ENCODE measurements at regions not wholly inside any gene's neighbourhood (a gene's known extent, or its start where the extent isn't known, plus 50 kb on each side); places are given as distances from the start of the nearest gene placed in this dataset.

DNA sequence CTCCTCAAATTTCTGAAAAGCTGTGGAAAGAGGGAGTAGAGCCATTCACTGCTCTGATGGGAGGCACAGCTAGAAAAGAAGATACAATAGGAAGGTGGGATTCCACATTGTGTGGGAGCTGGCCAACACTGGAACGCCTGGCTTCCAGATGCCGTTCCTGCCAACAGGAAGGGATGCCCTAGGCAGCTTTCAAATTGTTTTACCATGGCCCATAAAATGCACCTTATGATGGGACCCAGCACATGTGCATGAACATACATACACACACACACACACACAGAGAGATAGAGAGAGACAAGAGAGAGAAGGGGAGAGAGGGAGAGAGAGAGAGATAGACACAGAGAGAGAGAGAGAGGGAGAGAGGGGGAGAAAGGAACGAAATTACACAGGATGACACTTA lies 86.1 kb upstream of the BZW1 start:
- Histone ChIP-seq H2BK120ac (ENCODE audit: low read depth, low read length) (no peak overlapping the region), H3K18ac (ENCODE audit: low read length) (no peak overlapping the region), H3K36me3 (ENCODE audit: control insufficient read depth, insufficient read depth, low read length) (no peaks in the 10 kb centered on the region), H3K56ac (ENCODE audit: low read length) (no peak overlapping the region), H3K23ac (ENCODE audit: low read length) (no peak overlapping the region), H3K4me1 (ENCODE audit: control insufficient read depth, low read depth, low read length) (no peaks in the 10 kb centered on the region), H2AK5ac (ENCODE audit: low read length) (no peak overlapping the region), H4K8ac (ENCODE audit: low read depth, low read length) (no peak overlapping the region), H3K27me3 (ENCODE audit: insufficient read depth, low read length, poor library complexity) (no peaks in the 10 kb centered on the region), H3K9ac (ENCODE audit: low read length) (no peak overlapping the region), H3K79me2 (ENCODE audit: control insufficient read depth, insufficient read depth, low read length) (no peaks in the 10 kb centered on the region), H3K4me2 (ENCODE audit: low read length) (no peak overlapping the region), H3K27ac (ENCODE audit: low read depth, low read length) (no peak overlapping the region), H3K4me3 (ENCODE audit: low read length) (no peak overlapping the region), H3K79me1 (ENCODE audit: low read length) (no peaks in the 10 kb centered on the region), H4K5ac (ENCODE audit: low read length) (no peak overlapping the region), H2BK5ac (ENCODE audit: low read length) (no peak overlapping the region), H3K4ac (ENCODE audit: low read depth, low read length) (no peak overlapping the region), H2BK15ac (replicated peaks; ENCODE audit: low read depth) (no peak overlapping the region)
- no CpG with 5 or more reads among the region's 3 CpGs for WGBS (ENCODE audit: extremely low coverage, insufficient coverage, low lambda C conversion rate)
- DNase-seq: no peak

- H3K56ac ChIP-seq (ENCODE audit: low read length): no peak overlapping the region
- H3K9ac ChIP-seq (ENCODE audit: low read length): no peak overlapping the region
- no peak overlapping the region for H2BK5ac ChIP-seq (ENCODE audit: low read length)
- no CpG with 5 or more reads among the region's 1 CpG for WGBS (ENCODE audit: extremely low coverage, insufficient coverage, low lambda C conversion rate)
- H3K23ac ChIP-seq (ENCODE audit: low read length): no peak overlapping the region
- H2BK120ac ChIP-seq (ENCODE audit: low read depth, low read length): no peak overlapping the region
- H3K4ac ChIP-seq (ENCODE audit: low read depth, low read length): no peak overlapping the region
- H4K8ac ChIP-seq (ENCODE audit: low read depth, low read length): no peak overlapping the region
- H3K18ac ChIP-seq (ENCODE audit: low read length): no peak overlapping the region
- H3K27ac ChIP-seq (ENCODE audit: low read depth, low read length): no peak overlapping the region
- no peak overlapping the region for H2AK5ac ChIP-seq (ENCODE audit: low read length)
- no peak overlapping the region for H4K5ac ChIP-seq (ENCODE audit: low read length)
- H3K36me3 ChIP-seq (ENCODE audit: control insufficient read depth, insufficient read depth, low read length): no peaks in the 10 kb centered on the region
- no peak overlapping the region for H3K4me2 ChIP-seq (ENCODE audit: low read length)
- no peak for DNase-seq
- no peaks in the 10 kb centered on the region for H3K79me2 ChIP-seq (ENCODE audit: control insufficient read depth, insufficient read depth, low read length)
- no peaks in the 10 kb centered on the region for H3K79me1 ChIP-seq (ENCODE audit: low read length)
- no peaks in the 10 kb centered on the region for H3K27me3 ChIP-seq (ENCODE audit: insufficient read depth, low read length, poor library complexity)
- no peaks in the 10 kb centered on the region for H3K4me1 ChIP-seq (ENCODE audit: control insufficient read depth, low read depth, low read length)
- no peak overlapping the region for H2BK15ac ChIP-seq (replicated peaks; ENCODE audit: low read depth)
- H3K4me3 ChIP-seq (ENCODE audit: low read length): no peak overlapping the region
These were observed 83.1 kb upstream of the BZW1 start for GRCh38 chr2:200728630-200729029.

DNA sequence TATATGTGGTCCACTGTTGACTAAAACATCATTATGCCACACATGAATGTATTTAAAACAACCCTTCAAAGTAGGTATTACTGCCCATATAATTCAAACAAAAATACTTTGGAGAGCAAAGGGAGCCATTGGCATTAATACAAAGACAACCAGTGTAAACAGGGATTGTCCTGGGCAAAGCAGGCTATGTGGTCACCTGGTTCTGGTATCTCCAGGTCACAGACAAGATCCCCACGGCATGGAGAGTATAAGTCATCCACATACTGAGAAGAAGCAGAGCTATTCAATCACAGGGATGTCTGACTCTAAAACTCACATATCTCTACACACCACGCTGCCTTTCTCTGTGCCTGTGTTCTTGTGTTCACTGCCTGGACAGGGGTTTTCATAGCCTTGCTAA lies 81.4 kb upstream of the BZW1 start:
- H3K4me1 ChIP-seq (ENCODE audit: control insufficient read depth, low read depth, low read length): no peaks in the 10 kb centered on the region
- no peak overlapping the region for H3K27ac ChIP-seq (ENCODE audit: low read depth, low read length)
- no peaks in the 10 kb centered on the region for H3K79me1 ChIP-seq (ENCODE audit: low read length)

GRCh38 chr2:200730960-200731359 lies 80.8 kb upstream of the BZW1 start:
- Histone ChIP-seq H3K79me2 (ENCODE audit: control insufficient read depth, insufficient read depth, low read length) (no peaks in the 10 kb centered on the region), H3K56ac (ENCODE audit: low read length) (no peak overlapping the region), H3K9ac (ENCODE audit: low read length) (no peak overlapping the region), H3K23ac (ENCODE audit: low read length) (no peak overlapping the region), H3K79me1 (ENCODE audit: low read length) (no peaks in the 10 kb centered on the region), H3K27ac (ENCODE audit: low read depth, low read length) (no peak overlapping the region), H3K18ac (ENCODE audit: low read length) (no peak overlapping the region), H4K5ac (ENCODE audit: low read length) (no peak overlapping the region), H3K4me3 (ENCODE audit: low read length) (no peak overlapping the region), H3K4me2 (ENCODE audit: low read length) (no peak overlapping the region), H3K27me3 (ENCODE audit: insufficient read depth, low read length, poor library complexity) (no peaks in the 10 kb centered on the region), H2BK120ac (ENCODE audit: low read depth, low read length) (no peak overlapping the region), H2BK15ac (replicated peaks; ENCODE audit: low read depth) (no peak overlapping the region), H3K4ac (ENCODE audit: low read depth, low read length) (no peak overlapping the region), H2AK5ac (ENCODE audit: low read length) (no peak overlapping the region), H3K4me1 (ENCODE audit: control insufficient read depth, low read depth, low read length) (no peaks in the 10 kb centered on the region), H2BK5ac (ENCODE audit: low read length) (no peak overlapping the region), H3K36me3 (ENCODE audit: control insufficient read depth, insufficient read depth, low read length) (no peaks in the 10 kb centered on the region), H4K8ac (ENCODE audit: low read depth, low read length) (no peak overlapping the region)
- DNase-seq: no peak
- WGBS (ENCODE audit: extremely low coverage, insufficient coverage, low lambda C conversion rate): no CpG with 5 or more reads among the region's 3 CpGs

More for the DNA sequence above, 81.4 kb upstream of the BZW1 start:
- Histone ChIP-seq H3K23ac (ENCODE audit: low read length) (no peak overlapping the region), H3K4ac (ENCODE audit: low read depth, low read length) (no peak overlapping the region), H4K5ac (ENCODE audit: low read length) (no peak overlapping the region), H2BK15ac (replicated peaks; ENCODE audit: low read depth) (no peak overlapping the region), H2AK5ac (ENCODE audit: low read length) (no peak overlapping the region), H3K4me3 (ENCODE audit: low read length) (no peak overlapping the region), H2BK120ac (ENCODE audit: low read depth, low read length) (no peak overlapping the region), H3K56ac (ENCODE audit: low read length) (no peak overlapping the region), H3K27me3 (ENCODE audit: insufficient read depth, low read length, poor library complexity) (no peaks in the 10 kb centered on the region), H2BK5ac (ENCODE audit: low read length) (no peak overlapping the region), H3K18ac (ENCODE audit: low read length) (no peak overlapping the region), H3K79me2 (ENCODE audit: control insufficient read depth, insufficient read depth, low read length) (no peaks in the 10 kb centered on the region), H4K8ac (ENCODE audit: low read depth, low read length) (no peak overlapping the region), H3K36me3 (ENCODE audit: control insufficient read depth, insufficient read depth, low read length) (no peaks in the 10 kb centered on the region), H3K9ac (ENCODE audit: low read length) (no peak overlapping the region), H3K4me2 (ENCODE audit: low read length) (no peak overlapping the region)
- no CpG with 5 or more reads among the region's 2 CpGs for WGBS (ENCODE audit: extremely low coverage, insufficient coverage, low lambda C conversion rate)
- no peak for DNase-seq

DNA sequence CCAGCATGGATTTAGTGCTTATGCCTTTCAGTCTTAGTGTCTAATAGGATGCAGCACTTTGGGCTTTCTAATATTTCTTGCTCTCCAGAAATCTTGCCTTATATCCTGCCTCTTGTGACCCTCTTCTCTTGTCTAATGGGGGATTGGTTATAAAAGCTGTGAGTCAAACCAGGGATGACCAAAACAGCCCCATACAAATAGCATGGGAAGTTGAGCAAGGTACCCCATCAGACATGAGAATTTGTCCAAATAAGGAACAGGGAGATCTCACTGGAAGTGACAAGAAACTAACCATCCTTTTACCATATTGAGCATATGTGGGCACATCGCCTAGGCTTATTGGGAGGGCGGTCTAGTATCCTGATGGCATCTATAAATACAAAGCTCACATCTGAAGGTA lies 78.8 kb upstream of the BZW1 start:
- Histone ChIP-seq H2AK5ac (ENCODE audit: low read length) (no peak overlapping the region), H3K27ac (ENCODE audit: low read depth, low read length) (no peak overlapping the region), H3K4me1 (ENCODE audit: control insufficient read depth, low read depth, low read length) (peaks cover 9% of the 10 kb centered on the region), H2BK120ac (ENCODE audit: low read depth, low read length) (no peak overlapping the region), H3K79me2 (ENCODE audit: control insufficient read depth, insufficient read depth, low read length) (no peaks in the 10 kb centered on the region), H3K23ac (ENCODE audit: low read length) (no peak overlapping the region), H3K56ac (ENCODE audit: low read length) (no peak overlapping the region), H3K4ac (ENCODE audit: low read depth, low read length) (no peak overlapping the region), H3K4me2 (ENCODE audit: low read length) (no peak overlapping the region), H2BK5ac (ENCODE audit: low read length) (no peak overlapping the region), H2BK15ac (replicated peaks; ENCODE audit: low read depth) (no peak overlapping the region), H4K5ac (ENCODE audit: low read length) (no peak overlapping the region), H3K27me3 (ENCODE audit: insufficient read depth, low read length, poor library complexity) (no peaks in the 10 kb centered on the region), H3K18ac (ENCODE audit: low read length) (no peak overlapping the region), H3K79me1 (ENCODE audit: low read length) (no peaks in the 10 kb centered on the region), H4K8ac (ENCODE audit: low read depth, low read length) (no peak overlapping the region), H3K9ac (ENCODE audit: low read length) (no peak overlapping the region), H3K36me3 (ENCODE audit: control insufficient read depth, insufficient read depth, low read length) (no peaks in the 10 kb centered on the region), H3K4me3 (ENCODE audit: low read length) (no peak overlapping the region)
- no CpG with 5 or more reads among the region's 2 CpGs for WGBS (ENCODE audit: extremely low coverage, insufficient coverage, low lambda C conversion rate)
- DNase-seq: no peak

DNA sequence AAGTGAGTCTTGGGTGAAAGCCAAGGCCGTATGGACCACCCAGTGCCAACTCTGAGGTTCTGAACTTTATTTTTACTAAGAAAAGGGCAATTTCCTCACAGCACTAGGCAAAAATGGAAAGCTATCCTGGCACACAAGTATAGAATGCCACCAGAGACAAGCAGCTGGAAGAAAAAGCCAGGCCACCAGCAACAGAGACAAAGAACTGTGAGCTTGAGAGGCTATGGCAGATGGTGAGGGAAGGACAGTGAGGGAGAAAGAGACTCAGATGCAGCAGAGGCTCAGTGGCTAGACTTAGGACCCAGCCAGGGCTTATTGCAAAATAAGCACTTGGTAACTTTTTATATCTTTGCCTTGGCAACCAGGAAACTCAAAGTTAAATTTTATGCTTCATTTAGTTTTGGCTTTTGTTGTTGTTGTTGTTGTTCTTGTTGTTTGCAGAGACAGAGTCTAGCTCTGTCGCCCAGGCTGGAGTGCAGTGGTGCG lies 78.0 kb upstream of the BZW1 start:
- Histone ChIP-seq H4K5ac (ENCODE audit: low read length) (no peak overlapping the region), H3K23ac (ENCODE audit: low read length) (no peak overlapping the region), H3K36me3 (ENCODE audit: control insufficient read depth, insufficient read depth, low read length) (no peaks in the 10 kb centered on the region), H3K4ac (ENCODE audit: low read depth, low read length) (no peak overlapping the region), H4K8ac (ENCODE audit: low read depth, low read length) (no peak overlapping the region), H3K18ac (ENCODE audit: low read length) (no peak overlapping the region), H3K9ac (ENCODE audit: low read length) (no peak overlapping the region), H3K56ac (ENCODE audit: low read length) (no peak overlapping the region), H2BK120ac (ENCODE audit: low read depth, low read length) (no peak overlapping the region), H2AK5ac (ENCODE audit: low read length) (no peak overlapping the region), H2BK15ac (replicated peaks; ENCODE audit: low read depth) (no peak overlapping the region), H3K79me2 (ENCODE audit: control insufficient read depth, insufficient read depth, low read length) (no peaks in the 10 kb centered on the region), H3K4me1 (ENCODE audit: control insufficient read depth, low read depth, low read length) (peaks cover 9% of the 10 kb centered on the region), H3K27me3 (ENCODE audit: insufficient read depth, low read length, poor library complexity) (no peaks in the 10 kb centered on the region), H3K79me1 (ENCODE audit: low read length) (no peaks in the 10 kb centered on the region), H3K27ac (ENCODE audit: low read depth, low read length) (no peak overlapping the region), H3K4me3 (ENCODE audit: low read length) (no peak overlapping the region), H3K4me2 (ENCODE audit: low read length) (no peak overlapping the region), H2BK5ac (ENCODE audit: low read length) (no peak overlapping the region)
- no CpG with 5 or more reads among the region's 3 CpGs for WGBS (ENCODE audit: extremely low coverage, insufficient coverage, low lambda C conversion rate)
- no peak for DNase-seq
